Breast epithelium (tissue), 4 donors: ENCODE measurements at regions not wholly inside any gene's neighbourhood (a gene's known extent, or its start where the extent isn't known, plus 50 kb on each side); places are given as distances from the start of the nearest gene placed in this dataset.

Experiments used
- DNase-seq, 2 donors: peaks; one replicate each; pipeline ENCODE4 v3.0.0-alpha.2; 2019; ENCODE audit warnings: low spot score in 2 of 2
- H3K27ac ChIP-seq, 2 donors: fragments of 200-600 bp; sonication (generic) in 1 of 2; one replicate each; pipeline ENCODE4 v1.5.1; 2016 to 2019; ENCODE audit warnings: mild to moderate bottlenecking in 1 of 2
- H3K27me3 ChIP-seq, 2 donors: fragments of 200-600 bp; sonication (generic) in 1 of 2; one replicate each; pipeline versions ENCODE4 v1.5.1 to v1.6.0; 2017 to 2019; ENCODE audit warnings: control low read depth in 1 of 2, mild to moderate bottlenecking in 1 of 2
- H3K36me3 ChIP-seq: fragments of 200-600 bp; one replicate; pipeline ENCODE4 v1.5.1; 2019
- H3K4me1 ChIP-seq, 2 donors: fragments of 200-600 bp; sonication (generic); one replicate each; pipeline ENCODE4 v1.5.1; 2016 to 2019; ENCODE audit warnings: control low read depth in 1 of 2
- H3K4me3 ChIP-seq, 3 donors: fragments of 200-600 bp; sonication (generic); 1 replicate in 2 of 3; 2 replicates in 1 of 3; pipeline ENCODE4 v1.5.1; 2016 to 2019; ENCODE audit warnings: mild to moderate bottlenecking in 3 of 3, moderate library complexity in 2 of 3
- H3K9me3 ChIP-seq, 2 donors: fragments of 200-600 bp; sonication (generic) in 1 of 2; one replicate each; pipeline ENCODE4 v1.5.1; 2016 to 2019; ENCODE audit warnings: control low read depth in 1 of 2
- CTCF ChIP-seq, 3 donors: fragments of 450-650 bp; IDR thresholded peaks; one replicate each; pipeline ENCODE4 v1.5.1; 2016 to 2017; ENCODE audit warnings: antibody characterized with exemption in 3 of 3, mild to moderate bottlenecking in 3 of 3, moderate library complexity in 3 of 3
- POLR2A ChIP-seq: fragments of 450-650 bp; IDR thresholded peaks from one replicate; pipeline ENCODE4 v1.6.1; 2016; ENCODE audit warnings: antibody characterized with exemption, mild to moderate bottlenecking, moderate library complexity
- POLR2AphosphoS5 ChIP-seq, 3 donors: sonication (generic); formaldehyde crosslinking; IDR thresholded peaks; one replicate each; pipeline ENCODE4 v1.6.1; 2017; ENCODE audit warnings: antibody characterized with exemption in 3 of 3
- intact Hi-C: fragments of 100-400 bp; cut with DNase I; formaldehyde crosslinking; loops from one replicate; pipeline ENCODE4 v1.15.1; 2023; ENCODE audit warnings: low total_unique reads

- TF ChIP-seq POLR2AphosphoS5 (IDR thresholded peaks at IDR 0.05) (no peak), POLR2A (no peak), CTCF (IDR thresholded peaks at IDR 0.05) (no peak)
- intact Hi-C loops: no loop called here
Measured at GRCh38 chr11:123268156-123268555, 73.1 kb upstream of the CLMP start.

GRCh38 chr11:123265951-123266350 is 70.9 kb upstream of the CLMP start:
- no peak overlapping the region for H3K4me3 ChIP-seq
- no peaks in the 10 kb centered on the region for H3K36me3 ChIP-seq
- H3K4me1 ChIP-seq: no peaks in the 10 kb centered on the region
- no peak overlapping the region for H3K27ac ChIP-seq
- no peaks in the 10 kb centered on the region for H3K9me3 ChIP-seq
- intact Hi-C loops: no loop called here
- no peak for DNase-seq
- no peaks in the 10 kb centered on the region for H3K27me3 ChIP-seq
- TF ChIP-seq POLR2AphosphoS5 (IDR thresholded peaks at IDR 0.05) (no peak), POLR2A (no peak), CTCF (IDR thresholded peaks at IDR 0.05) (no peak)

More at GRCh38 chr11:123268156-123268555, 73.1 kb upstream of the CLMP start:
- H3K27ac ChIP-seq: no peak overlapping the region
- H3K9me3 ChIP-seq: no peaks in the 10 kb centered on the region
- H3K36me3 ChIP-seq: no peaks in the 10 kb centered on the region
- H3K4me3 ChIP-seq: no peak overlapping the region
- H3K27me3 ChIP-seq: no peaks in the 10 kb centered on the region
- H3K4me1 ChIP-seq: no peaks in the 10 kb centered on the region
- DNase-seq: no peak

GRCh38 chr11:123264431-123264780 is 69.4 kb upstream of the CLMP start:
- Histone ChIP-seq H3K9me3 (no peaks in the 10 kb centered on the region), H3K27ac (no peak overlapping the region), H3K36me3 (no peaks in the 10 kb centered on the region), H3K4me1 (no peaks in the 10 kb centered on the region), H3K4me3 (no peak overlapping the region), H3K27me3 (no peaks in the 10 kb centered on the region)
- no peak for DNase-seq
- intact Hi-C loops: no loop called here
- TF ChIP-seq CTCF (IDR thresholded peaks at IDR 0.05) (no peak), POLR2A (no peak), POLR2AphosphoS5 (IDR thresholded peaks at IDR 0.05) (no peak)

GRCh38 chr11:123261345-123262106 is 66.5 kb upstream of the CLMP start:
- Histone ChIP-seq H3K4me3 (peak overlapping the region in 2 of 3 donors; percentile 30 to 43), H3K4me1 (no peaks in the 10 kb centered on the region), H3K27me3 (no peaks in the 10 kb centered on the region), H3K9me3 (no peaks in the 10 kb centered on the region), H3K36me3 (no peaks in the 10 kb centered on the region), H3K27ac (no peak overlapping the region)
- intact Hi-C loops: no loop called here
- peak; percentile 25 to 69 (median 67) for TF ChIP-seq CTCF (IDR thresholded peaks at IDR 0.05)
- no peak for TF ChIP-seq POLR2A
- no peak for TF ChIP-seq POLR2AphosphoS5 (IDR thresholded peaks at IDR 0.05)
- DNase-seq: peak; percentile 61 to 74

GRCh38 chr11:123260511-123261211 is 65.6 kb upstream of the CLMP start:
- Histone ChIP-seq H3K27me3 (no peaks in the 10 kb centered on the region), H3K9me3 (no peaks in the 10 kb centered on the region), H3K4me3 (no peak overlapping the region), H3K27ac (no peak overlapping the region), H3K4me1 (no peaks in the 10 kb centered on the region), H3K36me3 (no peaks in the 10 kb centered on the region)
- no peak for TF ChIP-seq POLR2A
- DNase-seq: no peak
- intact Hi-C loops: no loop called here
